Parathyroid adenoma (tissue), 2 donors: ENCODE measurements at regions not wholly inside any gene's neighbourhood (a gene's known extent, or its start where the extent isn't known, plus 50 kb on each side); places are given as distances from the start of the nearest gene placed in this dataset.

Experiments used
- H2AFZ ChIP-seq: fragments of 300-600 bp; sonication (generic); one replicate; pipeline ENCODE4 v1.7.0; 2017; ENCODE audit warnings: antibody characterized with exemption, mild to moderate bottlenecking
- H3K27ac ChIP-seq: fragments of 300-600 bp; sonication (generic); one replicate; pipeline ENCODE4 v1.7.0; 2017
- H3K27me3 ChIP-seq: fragments of 300-600 bp; sonication (generic); one replicate; pipeline ENCODE4 v1.7.0; 2017; ENCODE audit warnings: low read length; ENCODE audit not compliant: control insufficient read depth, insufficient read depth
- H3K36me3 ChIP-seq: fragments of 300-600 bp; sonication (generic); one replicate; pipeline ENCODE4 v1.7.0; 2017; ENCODE audit warnings: low read length; ENCODE audit not compliant: control insufficient read depth, insufficient read depth
- H3K4me1 ChIP-seq: fragments of 300-600 bp; sonication (generic); one replicate; pipeline ENCODE4 v1.7.0; 2017; ENCODE audit warnings: control low read depth
- H3K4me2 ChIP-seq: fragments of 300-600 bp; sonication (generic); one replicate; pipeline ENCODE4 v1.7.0; 2017; ENCODE audit warnings: low read length
- H3K4me3 ChIP-seq: fragments of 300-600 bp; sonication (generic); one replicate; pipeline ENCODE4 v1.7.0; 2017; ENCODE audit warnings: low read depth, low read length
- H3K79me2 ChIP-seq: fragments of 300-600 bp; sonication (generic); one replicate; pipeline ENCODE4 v1.7.0; 2017; ENCODE audit warnings: control low read depth
- H3K9ac ChIP-seq: fragments of 300-600 bp; sonication (generic); one replicate; pipeline ENCODE4 v1.7.0; 2017; ENCODE audit warnings: mild to moderate bottlenecking
- H3K9me3 ChIP-seq: fragments of 300-600 bp; sonication (generic); one replicate; pipeline ENCODE4 v1.7.0; 2017; ENCODE audit warnings: low read length; ENCODE audit not compliant: control insufficient read depth
- TF ChIP-seq, protein P1 (sequence below): fragments of 300-600 bp; sonication (generic); IDR thresholded peaks from one replicate; pipeline ENCODE4 v1.7.0; 2017; ENCODE audit warnings: antibody characterized with exemption, mild to moderate bottlenecking
- donor health status: primary hyperparathyroidism.

DNA sequence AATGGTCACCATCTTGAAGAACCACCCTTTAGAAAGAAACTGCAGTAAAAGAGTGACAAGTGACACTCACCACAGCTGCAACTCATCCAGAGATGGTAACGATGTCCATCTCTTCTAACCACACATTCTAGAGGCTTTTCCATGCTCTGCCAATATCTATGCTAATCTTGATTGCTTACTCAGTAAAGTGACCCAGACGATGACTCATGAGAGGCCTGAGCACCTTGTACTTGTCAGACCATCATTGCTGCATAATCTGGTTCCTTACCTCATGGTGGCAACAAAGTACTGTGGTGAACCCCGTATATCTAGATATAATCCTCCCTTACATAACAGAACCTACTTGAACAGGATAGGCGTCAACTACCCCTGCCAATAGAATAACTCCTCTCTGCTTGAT lies 75.6 kb downstream of the CCNG2 start:
- Histone ChIP-seq H3K27ac (no peak overlapping the region), H2AFZ (no peak overlapping the region), H3K36me3 (no peaks in the 10 kb centered on the region), H3K79me2 (no peaks in the 10 kb centered on the region), H3K4me2 (no peak overlapping the region), H3K9ac (no peak overlapping the region), H3K9me3 (no peaks in the 10 kb centered on the region), H3K4me1 (no peaks in the 10 kb centered on the region), H3K4me3 (no peak overlapping the region), H3K27me3 (no peaks in the 10 kb centered on the region)
- TF ChIP-seq, protein P1, sequence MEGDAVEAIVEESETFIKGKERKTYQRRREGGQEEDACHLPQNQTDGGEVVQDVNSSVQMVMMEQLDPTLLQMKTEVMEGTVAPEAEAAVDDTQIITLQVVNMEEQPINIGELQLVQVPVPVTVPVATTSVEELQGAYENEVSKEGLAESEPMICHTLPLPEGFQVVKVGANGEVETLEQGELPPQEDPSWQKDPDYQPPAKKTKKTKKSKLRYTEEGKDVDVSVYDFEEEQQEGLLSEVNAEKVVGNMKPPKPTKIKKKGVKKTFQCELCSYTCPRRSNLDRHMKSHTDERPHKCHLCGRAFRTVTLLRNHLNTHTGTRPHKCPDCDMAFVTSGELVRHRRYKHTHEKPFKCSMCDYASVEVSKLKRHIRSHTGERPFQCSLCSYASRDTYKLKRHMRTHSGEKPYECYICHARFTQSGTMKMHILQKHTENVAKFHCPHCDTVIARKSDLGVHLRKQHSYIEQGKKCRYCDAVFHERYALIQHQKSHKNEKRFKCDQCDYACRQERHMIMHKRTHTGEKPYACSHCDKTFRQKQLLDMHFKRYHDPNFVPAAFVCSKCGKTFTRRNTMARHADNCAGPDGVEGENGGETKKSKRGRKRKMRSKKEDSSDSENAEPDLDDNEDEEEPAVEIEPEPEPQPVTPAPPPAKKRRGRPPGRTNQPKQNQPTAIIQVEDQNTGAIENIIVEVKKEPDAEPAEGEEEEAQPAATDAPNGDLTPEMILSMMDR, result no peak

DNA sequence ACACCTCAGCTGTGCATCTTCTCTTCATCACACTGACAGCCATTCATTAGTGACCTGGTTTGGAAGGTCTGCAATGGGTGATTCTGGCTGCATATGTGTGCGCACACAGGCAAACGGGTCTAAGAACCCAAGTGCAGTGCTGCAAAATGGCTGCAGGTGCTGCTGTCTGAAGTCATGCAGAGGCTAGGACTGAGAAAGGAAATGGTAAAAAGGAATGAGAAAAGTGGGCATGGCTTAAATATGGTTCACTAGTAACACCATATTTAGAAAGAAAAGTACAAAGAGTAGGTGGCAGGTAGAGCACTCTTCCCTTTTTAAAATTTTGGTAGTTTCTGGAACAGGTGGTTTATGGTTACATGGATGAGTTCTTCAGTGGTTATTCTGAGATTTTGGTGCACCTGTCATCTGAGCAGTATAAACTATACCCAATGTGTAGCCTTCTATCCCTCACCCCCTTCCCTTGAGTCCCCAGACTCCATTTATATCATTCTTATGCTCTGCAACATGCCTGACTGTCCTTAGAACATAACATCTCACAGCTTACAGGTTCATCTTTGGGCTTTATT lies 78.4 kb downstream of the CCNG2 start:
- no peak overlapping the region for H3K4me3 ChIP-seq
- no peak overlapping the region for H3K4me2 ChIP-seq
- no peaks in the 10 kb centered on the region for H3K9me3 ChIP-seq
- no peak overlapping the region for H2AFZ ChIP-seq
- H3K36me3 ChIP-seq, result no peaks in the 10 kb centered on the region
- no peak overlapping the region for H3K9ac ChIP-seq
- no peaks in the 10 kb centered on the region for H3K79me2 ChIP-seq
- no peaks in the 10 kb centered on the region for H3K27me3 ChIP-seq
- TF ChIP-seq, protein P1, result no peak
- H3K4me1 ChIP-seq, result no peaks in the 10 kb centered on the region
- H3K27ac ChIP-seq, result no peak overlapping the region

DNA sequence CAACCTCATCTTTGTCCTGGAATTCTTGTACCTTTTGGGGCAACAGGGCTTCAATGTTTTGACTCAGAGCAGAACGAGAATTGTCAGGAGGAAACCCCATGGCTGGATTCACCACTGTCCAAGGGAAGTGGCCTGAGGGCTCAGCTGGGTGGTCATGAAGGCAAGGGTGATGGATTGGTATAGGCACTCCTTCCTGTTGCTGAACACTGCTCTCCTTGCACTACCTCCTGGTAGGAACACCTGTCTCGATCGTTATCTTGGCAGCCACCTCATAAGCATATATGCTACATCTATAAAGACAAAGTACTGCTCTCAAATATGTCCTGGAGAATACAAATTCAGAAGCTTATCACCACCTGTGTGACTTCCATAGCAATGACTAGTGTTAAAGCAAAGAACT lies 79.8 kb downstream of the CCNG2 start:
- Histone ChIP-seq H3K4me3 (no peak overlapping the region), H3K9me3 (no peaks in the 10 kb centered on the region), H3K9ac (no peak overlapping the region), H2AFZ (no peak overlapping the region), H3K79me2 (no peaks in the 10 kb centered on the region), H3K4me1 (no peaks in the 10 kb centered on the region), H3K27me3 (no peaks in the 10 kb centered on the region), H3K36me3 (no peaks in the 10 kb centered on the region), H3K27ac (no peak overlapping the region), H3K4me2 (no peak overlapping the region)
- TF ChIP-seq, protein P1, result no peak

DNA sequence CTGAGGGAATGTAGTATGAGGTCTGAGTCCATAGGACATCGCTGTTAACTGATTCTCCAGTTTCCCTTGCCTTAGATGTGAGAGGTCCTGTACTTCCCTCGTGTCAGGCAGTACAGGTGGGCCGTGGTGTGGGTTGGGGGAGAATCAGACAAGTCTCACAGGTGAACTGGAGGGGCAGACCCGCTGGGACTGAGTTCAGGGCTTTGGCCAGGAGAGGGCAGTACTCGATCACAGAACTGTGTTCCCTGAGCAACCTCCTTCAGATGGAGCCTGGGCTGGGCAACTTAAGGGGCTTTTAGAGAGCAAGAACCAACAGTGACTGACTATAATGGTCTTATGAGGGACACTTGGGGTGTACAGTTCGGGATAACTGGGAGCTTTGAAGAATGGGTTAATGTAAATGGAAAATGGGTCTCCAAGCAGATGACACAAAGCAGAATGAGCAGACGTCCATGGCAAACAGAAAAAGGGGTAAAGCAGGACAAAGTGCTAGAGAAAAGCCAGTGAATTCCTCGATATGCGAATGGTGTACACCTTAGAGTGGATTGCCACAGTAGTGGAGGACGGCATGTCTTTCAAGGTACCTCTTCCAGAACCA lies 83.6 kb downstream of the CCNG2 start:
- Histone ChIP-seq H3K9me3 (no peaks in the 10 kb centered on the region), H3K9ac (no peak overlapping the region), H3K79me2 (no peaks in the 10 kb centered on the region), H2AFZ (no peak overlapping the region), H3K4me1 (no peaks in the 10 kb centered on the region), H3K4me3 (no peak overlapping the region), H3K36me3 (no peaks in the 10 kb centered on the region), H3K27me3 (no peaks in the 10 kb centered on the region), H3K27ac (no peak overlapping the region), H3K4me2 (no peak overlapping the region)
- TF ChIP-seq, protein P1, result peak; percentile 55

DNA sequence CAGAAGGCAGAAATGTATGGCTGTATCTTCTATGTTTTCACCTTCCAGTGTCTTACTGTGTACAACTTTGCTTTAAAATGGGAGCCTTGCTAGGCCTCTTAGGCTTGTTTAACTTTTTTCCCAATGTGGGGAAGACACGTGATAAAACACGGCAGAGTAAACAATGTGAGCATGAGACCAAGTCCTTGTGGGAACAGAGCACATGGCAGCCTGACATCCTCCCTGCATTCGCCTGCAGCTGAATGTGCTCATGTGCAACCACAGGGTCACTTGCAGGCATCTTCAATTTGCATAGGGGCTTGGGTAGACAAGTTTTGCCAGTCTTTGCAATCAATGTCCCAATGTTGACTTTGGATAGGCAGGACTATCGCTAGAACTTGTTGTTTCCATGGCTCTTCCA lies 91.8 kb downstream of the CCNG2 start:
- H3K9me3 ChIP-seq, result no peaks in the 10 kb centered on the region
- H3K79me2 ChIP-seq, result no peaks in the 10 kb centered on the region
- no peaks in the 10 kb centered on the region for H3K27me3 ChIP-seq
- no peak overlapping the region for H2AFZ ChIP-seq
- no peaks in the 10 kb centered on the region for H3K4me1 ChIP-seq
- H3K36me3 ChIP-seq, result no peaks in the 10 kb centered on the region
- no peak overlapping the region for H3K4me3 ChIP-seq
- H3K4me2 ChIP-seq, result no peak overlapping the region
- TF ChIP-seq, protein P1, result no peak
- no peak overlapping the region for H3K27ac ChIP-seq
- no peak overlapping the region for H3K9ac ChIP-seq
